WTC11 (cell line): ENCODE measurements at regions not wholly inside any gene's neighbourhood (a gene's known extent, or its start where the extent isn't known, plus 50 kb on each side); places are given as distances from the start of the nearest gene placed in this dataset.

ENCODE experiments used
- CREB1 ChIP-seq: sonication (generic); formaldehyde crosslinking; IDR thresholded peaks from 2 replicates; pipeline ENCODE4 v1.8.0; 2023; ENCODE audit warnings: mild to moderate bottlenecking, missing genetic modification reagents
- ETV6 ChIP-seq: sonication (generic); formaldehyde crosslinking; IDR thresholded peaks from 2 replicates; pipeline ENCODE4 v1.8.1; 2022; ENCODE audit warnings: mild to moderate bottlenecking, missing genetic modification reagents
- SMAD3 ChIP-seq: sonication (generic); formaldehyde crosslinking; IDR thresholded peaks from 2 replicates; pipeline ENCODE4 v1.8.0; 2022; ENCODE audit warnings: missing genetic modification reagents, mild to moderate bottlenecking, borderline replicate concordance
- SP1 ChIP-seq: sonication (generic); formaldehyde crosslinking; conservative IDR thresholded peaks from 2 replicates; pipeline ENCODE4 v1.8.1; 2022; ENCODE audit warnings: missing genetic modification reagents
- TF ChIP-seq, protein P1 (sequence below): sonication (generic); formaldehyde crosslinking; IDR thresholded peaks from 2 replicates; pipeline ENCODE4 v1.8.1; 2022; ENCODE audit warnings: mild to moderate bottlenecking, missing genetic modification reagents, moderate library complexity, borderline replicate concordance
- TF ChIP-seq, protein P2 (sequence below): fragments of 200-600 bp; IDR thresholded peaks from 2 replicates; pipeline ENCODE4 v1.8.0; 2022; ENCODE audit warnings: antibody characterized with exemption
- TF ChIP-seq, protein P3 (sequence below): sonication (generic); formaldehyde crosslinking; IDR thresholded peaks from 2 replicates; pipeline ENCODE4 v1.8.0; 2023; ENCODE audit warnings: missing genetic modification reagents
- TF ChIP-seq, protein P4 (sequence below): sonication (generic); formaldehyde crosslinking; IDR thresholded peaks from 2 replicates; pipeline ENCODE4 v1.8.1; 2023; ENCODE audit warnings: mild to moderate bottlenecking, missing genetic modification reagents, borderline replicate concordance
- TF ChIP-seq, protein P5 (sequence below): sonication (generic); formaldehyde crosslinking; IDR thresholded peaks from 2 replicates; pipeline ENCODE4 v1.8.1; 2023; ENCODE audit warnings: mild to moderate bottlenecking, missing genetic modification reagents, moderate library complexity
- TF ChIP-seq, protein P6 (sequence below): sonication (generic); formaldehyde crosslinking; IDR thresholded peaks from 2 replicates; pipeline ENCODE4 v1.8.1; 2023; ENCODE audit warnings: mild to moderate bottlenecking, missing genetic modification reagents, moderate library complexity
- TF ChIP-seq, protein P7 (sequence below): sonication (generic); formaldehyde crosslinking; IDR thresholded peaks from 2 replicates; pipeline ENCODE4 v1.8.0; 2023; ENCODE audit warnings: mild to moderate bottlenecking, missing genetic modification reagents

DNA sequence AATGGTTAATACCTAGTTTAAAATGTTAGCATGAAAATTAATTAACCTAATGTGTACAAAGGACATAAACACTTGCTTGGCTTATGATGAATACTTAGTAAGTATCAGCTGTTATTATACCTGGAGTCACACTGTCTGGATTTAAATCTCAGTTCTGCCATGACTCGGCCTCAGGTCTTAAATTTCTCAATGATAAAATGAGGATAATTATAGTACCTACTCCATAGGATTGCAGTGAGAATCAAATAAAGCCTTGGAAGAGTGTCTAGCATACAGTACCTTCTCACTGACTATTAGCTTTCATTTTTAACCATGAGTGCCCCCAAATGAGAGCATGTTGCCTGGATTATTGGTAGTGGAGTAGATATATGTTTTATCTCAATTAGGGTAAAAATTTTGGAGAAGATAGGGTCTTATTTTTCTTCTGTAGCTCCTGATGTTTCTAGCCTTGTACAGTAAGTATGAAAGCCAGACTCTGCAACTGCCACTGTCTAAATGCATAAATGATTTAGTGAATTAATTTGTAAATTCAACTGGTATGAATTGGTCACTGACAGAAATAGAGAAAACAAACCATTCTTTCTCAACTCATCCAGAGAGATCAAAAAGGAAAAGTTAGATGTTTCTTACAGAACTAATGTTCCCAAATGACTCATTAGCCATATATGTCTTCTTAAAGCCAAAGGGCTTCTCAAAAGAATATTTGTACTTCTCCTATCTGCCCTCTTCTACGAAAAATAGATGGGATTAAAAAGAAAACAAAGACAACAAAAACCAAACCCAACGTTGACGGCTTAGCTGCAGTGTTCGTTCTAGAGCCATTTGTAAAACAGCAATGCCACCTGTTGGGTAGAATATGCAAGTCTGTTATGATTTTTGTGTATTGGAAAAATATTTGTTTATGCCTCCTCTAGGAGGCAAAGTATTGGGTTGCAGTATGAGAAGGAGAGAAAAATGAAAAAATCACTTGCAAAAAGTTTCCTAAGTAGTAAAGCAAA lies 53.8 kb upstream of the MROH9 start:
- TF ChIP-seq, protein P1, sequence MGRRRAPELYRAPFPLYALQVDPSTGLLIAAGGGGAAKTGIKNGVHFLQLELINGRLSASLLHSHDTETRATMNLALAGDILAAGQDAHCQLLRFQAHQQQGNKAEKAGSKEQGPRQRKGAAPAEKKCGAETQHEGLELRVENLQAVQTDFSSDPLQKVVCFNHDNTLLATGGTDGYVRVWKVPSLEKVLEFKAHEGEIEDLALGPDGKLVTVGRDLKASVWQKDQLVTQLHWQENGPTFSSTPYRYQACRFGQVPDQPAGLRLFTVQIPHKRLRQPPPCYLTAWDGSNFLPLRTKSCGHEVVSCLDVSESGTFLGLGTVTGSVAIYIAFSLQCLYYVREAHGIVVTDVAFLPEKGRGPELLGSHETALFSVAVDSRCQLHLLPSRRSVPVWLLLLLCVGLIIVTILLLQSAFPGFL (CRISPR knock-in tag), result no peak
- TF ChIP-seq, protein P2, sequence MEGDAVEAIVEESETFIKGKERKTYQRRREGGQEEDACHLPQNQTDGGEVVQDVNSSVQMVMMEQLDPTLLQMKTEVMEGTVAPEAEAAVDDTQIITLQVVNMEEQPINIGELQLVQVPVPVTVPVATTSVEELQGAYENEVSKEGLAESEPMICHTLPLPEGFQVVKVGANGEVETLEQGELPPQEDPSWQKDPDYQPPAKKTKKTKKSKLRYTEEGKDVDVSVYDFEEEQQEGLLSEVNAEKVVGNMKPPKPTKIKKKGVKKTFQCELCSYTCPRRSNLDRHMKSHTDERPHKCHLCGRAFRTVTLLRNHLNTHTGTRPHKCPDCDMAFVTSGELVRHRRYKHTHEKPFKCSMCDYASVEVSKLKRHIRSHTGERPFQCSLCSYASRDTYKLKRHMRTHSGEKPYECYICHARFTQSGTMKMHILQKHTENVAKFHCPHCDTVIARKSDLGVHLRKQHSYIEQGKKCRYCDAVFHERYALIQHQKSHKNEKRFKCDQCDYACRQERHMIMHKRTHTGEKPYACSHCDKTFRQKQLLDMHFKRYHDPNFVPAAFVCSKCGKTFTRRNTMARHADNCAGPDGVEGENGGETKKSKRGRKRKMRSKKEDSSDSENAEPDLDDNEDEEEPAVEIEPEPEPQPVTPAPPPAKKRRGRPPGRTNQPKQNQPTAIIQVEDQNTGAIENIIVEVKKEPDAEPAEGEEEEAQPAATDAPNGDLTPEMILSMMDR, result no peak
- TF ChIP-seq, protein P3, sequence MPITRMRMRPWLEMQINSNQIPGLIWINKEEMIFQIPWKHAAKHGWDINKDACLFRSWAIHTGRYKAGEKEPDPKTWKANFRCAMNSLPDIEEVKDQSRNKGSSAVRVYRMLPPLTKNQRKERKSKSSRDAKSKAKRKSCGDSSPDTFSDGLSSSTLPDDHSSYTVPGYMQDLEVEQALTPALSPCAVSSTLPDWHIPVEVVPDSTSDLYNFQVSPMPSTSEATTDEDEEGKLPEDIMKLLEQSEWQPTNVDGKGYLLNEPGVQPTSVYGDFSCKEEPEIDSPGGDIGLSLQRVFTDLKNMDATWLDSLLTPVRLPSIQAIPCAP (CRISPR knock-in tag), result no peak
- TF ChIP-seq, protein P4, sequence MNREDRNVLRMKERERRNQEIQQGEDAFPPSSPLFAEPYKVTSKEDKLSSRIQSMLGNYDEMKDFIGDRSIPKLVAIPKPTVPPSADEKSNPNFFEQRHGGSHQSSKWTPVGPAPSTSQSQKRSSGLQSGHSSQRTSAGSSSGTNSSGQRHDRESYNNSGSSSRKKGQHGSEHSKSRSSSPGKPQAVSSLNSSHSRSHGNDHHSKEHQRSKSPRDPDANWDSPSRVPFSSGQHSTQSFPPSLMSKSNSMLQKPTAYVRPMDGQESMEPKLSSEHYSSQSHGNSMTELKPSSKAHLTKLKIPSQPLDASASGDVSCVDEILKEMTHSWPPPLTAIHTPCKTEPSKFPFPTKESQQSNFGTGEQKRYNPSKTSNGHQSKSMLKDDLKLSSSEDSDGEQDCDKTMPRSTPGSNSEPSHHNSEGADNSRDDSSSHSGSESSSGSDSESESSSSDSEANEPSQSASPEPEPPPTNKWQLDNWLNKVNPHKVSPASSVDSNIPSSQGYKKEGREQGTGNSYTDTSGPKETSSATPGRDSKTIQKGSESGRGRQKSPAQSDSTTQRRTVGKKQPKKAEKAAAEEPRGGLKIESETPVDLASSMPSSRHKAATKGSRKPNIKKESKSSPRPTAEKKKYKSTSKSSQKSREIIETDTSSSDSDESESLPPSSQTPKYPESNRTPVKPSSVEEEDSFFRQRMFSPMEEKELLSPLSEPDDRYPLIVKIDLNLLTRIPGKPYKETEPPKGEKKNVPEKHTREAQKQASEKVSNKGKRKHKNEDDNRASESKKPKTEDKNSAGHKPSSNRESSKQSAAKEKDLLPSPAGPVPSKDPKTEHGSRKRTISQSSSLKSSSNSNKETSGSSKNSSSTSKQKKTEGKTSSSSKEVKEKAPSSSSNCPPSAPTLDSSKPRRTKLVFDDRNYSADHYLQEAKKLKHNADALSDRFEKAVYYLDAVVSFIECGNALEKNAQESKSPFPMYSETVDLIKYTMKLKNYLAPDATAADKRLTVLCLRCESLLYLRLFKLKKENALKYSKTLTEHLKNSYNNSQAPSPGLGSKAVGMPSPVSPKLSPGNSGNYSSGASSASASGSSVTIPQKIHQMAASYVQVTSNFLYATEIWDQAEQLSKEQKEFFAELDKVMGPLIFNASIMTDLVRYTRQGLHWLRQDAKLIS (CRISPR knock-in tag), result no peak
- TF ChIP-seq ETV6 (CRISPR knock-in tag) (no peak), CREB1 (CRISPR knock-in tag) (no peak), SMAD3 (CRISPR knock-in tag) (no peak), SP1 (CRISPR knock-in tag) (no peak)
- TF ChIP-seq, protein P5, sequence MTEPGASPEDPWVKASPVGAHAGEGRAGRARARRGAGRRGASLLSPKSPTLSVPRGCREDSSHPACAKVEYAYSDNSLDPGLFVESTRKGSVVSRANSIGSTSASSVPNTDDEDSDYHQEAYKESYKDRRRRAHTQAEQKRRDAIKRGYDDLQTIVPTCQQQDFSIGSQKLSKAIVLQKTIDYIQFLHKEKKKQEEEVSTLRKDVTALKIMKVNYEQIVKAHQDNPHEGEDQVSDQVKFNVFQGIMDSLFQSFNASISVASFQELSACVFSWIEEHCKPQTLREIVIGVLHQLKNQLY (CRISPR knock-in tag), result no peak
- TF ChIP-seq, protein P6, sequence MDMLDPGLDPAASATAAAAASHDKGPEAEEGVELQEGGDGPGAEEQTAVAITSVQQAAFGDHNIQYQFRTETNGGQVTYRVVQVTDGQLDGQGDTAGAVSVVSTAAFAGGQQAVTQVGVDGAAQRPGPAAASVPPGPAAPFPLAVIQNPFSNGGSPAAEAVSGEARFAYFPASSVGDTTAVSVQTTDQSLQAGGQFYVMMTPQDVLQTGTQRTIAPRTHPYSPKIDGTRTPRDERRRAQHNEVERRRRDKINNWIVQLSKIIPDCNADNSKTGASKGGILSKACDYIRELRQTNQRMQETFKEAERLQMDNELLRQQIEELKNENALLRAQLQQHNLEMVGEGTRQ (CRISPR knock-in tag), result no peak
- TF ChIP-seq, protein P7, sequence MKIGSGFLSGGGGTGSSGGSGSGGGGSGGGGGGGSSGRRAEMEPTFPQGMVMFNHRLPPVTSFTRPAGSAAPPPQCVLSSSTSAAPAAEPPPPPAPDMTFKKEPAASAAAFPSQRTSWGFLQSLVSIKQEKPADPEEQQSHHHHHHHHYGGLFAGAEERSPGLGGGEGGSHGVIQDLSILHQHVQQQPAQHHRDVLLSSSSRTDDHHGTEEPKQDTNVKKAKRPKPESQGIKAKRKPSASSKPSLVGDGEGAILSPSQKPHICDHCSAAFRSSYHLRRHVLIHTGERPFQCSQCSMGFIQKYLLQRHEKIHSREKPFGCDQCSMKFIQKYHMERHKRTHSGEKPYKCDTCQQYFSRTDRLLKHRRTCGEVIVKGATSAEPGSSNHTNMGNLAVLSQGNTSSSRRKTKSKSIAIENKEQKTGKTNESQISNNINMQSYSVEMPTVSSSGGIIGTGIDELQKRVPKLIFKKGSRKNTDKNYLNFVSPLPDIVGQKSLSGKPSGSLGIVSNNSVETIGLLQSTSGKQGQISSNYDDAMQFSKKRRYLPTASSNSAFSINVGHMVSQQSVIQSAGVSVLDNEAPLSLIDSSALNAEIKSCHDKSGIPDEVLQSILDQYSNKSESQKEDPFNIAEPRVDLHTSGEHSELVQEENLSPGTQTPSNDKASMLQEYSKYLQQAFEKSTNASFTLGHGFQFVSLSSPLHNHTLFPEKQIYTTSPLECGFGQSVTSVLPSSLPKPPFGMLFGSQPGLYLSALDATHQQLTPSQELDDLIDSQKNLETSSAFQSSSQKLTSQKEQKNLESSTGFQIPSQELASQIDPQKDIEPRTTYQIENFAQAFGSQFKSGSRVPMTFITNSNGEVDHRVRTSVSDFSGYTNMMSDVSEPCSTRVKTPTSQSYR, result no peak
